Sigmoid colon (tissue), 4 donors: ENCODE measurements at regions not wholly inside any gene's neighbourhood (a gene's known extent, or its start where the extent isn't known, plus 50 kb on each side); places are given as distances from the start of the nearest gene placed in this dataset.

Experiments used
- EP300 ChIP-seq, 4 donors: sonication (generic); formaldehyde crosslinking; IDR thresholded peaks; one replicate each; pipeline ENCODE4 v1.6.1; 2017; ENCODE audit warnings: antibody characterized with exemption in 4 of 4
- POLR2A ChIP-seq, 2 donors: fragments of 450-650 bp; IDR thresholded peaks; one replicate each; pipeline ENCODE4 v1.6.1; 2016; ENCODE audit warnings: antibody characterized with exemption in 2 of 2, mild to moderate bottlenecking in 2 of 2, moderate library complexity in 2 of 2
- POLR2AphosphoS5 ChIP-seq, 4 donors: sonication (generic); formaldehyde crosslinking; IDR thresholded peaks; one replicate each; pipeline ENCODE4 v1.6.1; 2017; ENCODE audit warnings: antibody characterized with exemption in 4 of 4
- TF ChIP-seq, protein P1 (sequence below), 4 experiments: fragments of 450-650 bp in 3 of 4; fragments of 200-600 bp in 1 of 4; IDR thresholded peaks; one replicate each; pipeline ENCODE4 v1.5.1; 2016 to 2019; ENCODE audit warnings: antibody characterized with exemption in 4 of 4, mild to moderate bottlenecking in 3 of 4, moderate library complexity in 2 of 4

DNA sequence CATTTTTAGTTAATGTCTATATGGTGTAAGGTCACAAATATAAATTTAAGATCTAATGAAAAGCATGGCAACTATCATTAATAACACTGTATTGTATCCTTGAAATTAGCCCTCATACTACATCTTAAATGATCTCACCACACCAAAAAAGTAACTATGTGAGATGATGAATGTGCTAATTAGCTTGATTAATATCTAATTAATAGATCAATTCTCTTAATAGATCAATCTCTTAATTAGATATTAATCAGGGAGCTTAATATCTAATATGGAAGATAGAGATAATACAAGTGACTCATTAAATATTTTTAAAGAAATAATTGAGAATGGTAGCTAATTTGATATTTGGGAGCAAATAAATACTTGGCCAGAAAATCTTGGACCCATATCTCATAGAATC, 178.5 kb upstream of the FAT3 start:
- no peak for TF ChIP-seq POLR2A (IDR thresholded peaks at IDR 0.05)
- no peak for TF ChIP-seq EP300 (IDR thresholded peaks at IDR 0.05)
- TF ChIP-seq, protein P1, sequence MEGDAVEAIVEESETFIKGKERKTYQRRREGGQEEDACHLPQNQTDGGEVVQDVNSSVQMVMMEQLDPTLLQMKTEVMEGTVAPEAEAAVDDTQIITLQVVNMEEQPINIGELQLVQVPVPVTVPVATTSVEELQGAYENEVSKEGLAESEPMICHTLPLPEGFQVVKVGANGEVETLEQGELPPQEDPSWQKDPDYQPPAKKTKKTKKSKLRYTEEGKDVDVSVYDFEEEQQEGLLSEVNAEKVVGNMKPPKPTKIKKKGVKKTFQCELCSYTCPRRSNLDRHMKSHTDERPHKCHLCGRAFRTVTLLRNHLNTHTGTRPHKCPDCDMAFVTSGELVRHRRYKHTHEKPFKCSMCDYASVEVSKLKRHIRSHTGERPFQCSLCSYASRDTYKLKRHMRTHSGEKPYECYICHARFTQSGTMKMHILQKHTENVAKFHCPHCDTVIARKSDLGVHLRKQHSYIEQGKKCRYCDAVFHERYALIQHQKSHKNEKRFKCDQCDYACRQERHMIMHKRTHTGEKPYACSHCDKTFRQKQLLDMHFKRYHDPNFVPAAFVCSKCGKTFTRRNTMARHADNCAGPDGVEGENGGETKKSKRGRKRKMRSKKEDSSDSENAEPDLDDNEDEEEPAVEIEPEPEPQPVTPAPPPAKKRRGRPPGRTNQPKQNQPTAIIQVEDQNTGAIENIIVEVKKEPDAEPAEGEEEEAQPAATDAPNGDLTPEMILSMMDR (IDR thresholded peaks at IDR 0.05) = no peak
- TF ChIP-seq POLR2AphosphoS5 (IDR thresholded peaks at IDR 0.05) = no peak
